D341Med (cell line): ENCODE measurements at regions not wholly inside any gene's neighbourhood (a gene's known extent, or its start where the extent isn't known, plus 50 kb on each side); places are given as distances from the start of the nearest gene placed in this dataset.
"Not testable (repeated sequence)": the region's sequence is repeated elsewhere in the genome, so short reads cannot be mapped to it uniquely, and the experiment has no call there.

Source experiments
- DNase-seq: peaks from one replicate; pipeline ENCODE4 v3.0.0; 2012; ENCODE audit warnings: low spot score

DNA sequence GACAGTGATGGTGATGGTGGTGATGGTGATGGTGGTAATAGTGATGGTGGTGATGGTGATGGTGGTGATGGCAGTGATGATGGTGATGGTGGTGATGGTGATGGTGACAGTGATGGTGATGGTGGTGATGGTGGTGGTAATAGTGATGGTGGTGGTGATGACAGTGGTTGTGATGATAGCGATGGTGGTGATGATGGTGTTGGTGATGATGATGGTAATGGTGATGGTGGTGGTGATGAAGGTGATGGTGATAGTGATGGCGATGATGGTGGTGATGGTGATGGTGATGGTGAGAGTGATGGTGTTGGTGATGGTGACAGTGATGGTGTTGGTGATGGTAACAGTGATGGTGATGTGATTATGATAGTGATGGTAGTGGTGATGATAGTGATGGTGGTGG is 94.3 kb downstream of the ASB1 start:
- DNase-seq = no peak

DNA sequence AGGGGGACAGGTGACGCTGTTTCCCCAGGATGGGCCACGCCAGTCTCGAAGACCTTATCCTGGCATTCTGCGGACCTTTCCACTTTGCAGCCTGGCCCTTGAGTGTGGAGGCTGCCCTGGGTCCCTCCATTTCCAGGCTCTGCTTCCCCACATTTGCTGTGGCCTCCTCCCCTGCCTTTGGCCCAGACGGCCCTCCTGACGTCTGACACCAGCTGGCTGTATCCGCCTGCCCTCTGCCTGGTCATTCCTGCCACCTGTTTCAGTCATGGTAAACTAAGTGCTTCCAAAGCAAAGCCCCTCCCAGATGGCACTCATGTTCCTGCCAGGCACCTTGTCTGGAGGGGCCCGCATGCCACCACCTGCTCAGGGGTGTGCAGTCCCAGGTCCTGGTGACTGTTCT is 95.1 kb downstream of the ASB1 start:
- no peak for DNase-seq

DNA sequence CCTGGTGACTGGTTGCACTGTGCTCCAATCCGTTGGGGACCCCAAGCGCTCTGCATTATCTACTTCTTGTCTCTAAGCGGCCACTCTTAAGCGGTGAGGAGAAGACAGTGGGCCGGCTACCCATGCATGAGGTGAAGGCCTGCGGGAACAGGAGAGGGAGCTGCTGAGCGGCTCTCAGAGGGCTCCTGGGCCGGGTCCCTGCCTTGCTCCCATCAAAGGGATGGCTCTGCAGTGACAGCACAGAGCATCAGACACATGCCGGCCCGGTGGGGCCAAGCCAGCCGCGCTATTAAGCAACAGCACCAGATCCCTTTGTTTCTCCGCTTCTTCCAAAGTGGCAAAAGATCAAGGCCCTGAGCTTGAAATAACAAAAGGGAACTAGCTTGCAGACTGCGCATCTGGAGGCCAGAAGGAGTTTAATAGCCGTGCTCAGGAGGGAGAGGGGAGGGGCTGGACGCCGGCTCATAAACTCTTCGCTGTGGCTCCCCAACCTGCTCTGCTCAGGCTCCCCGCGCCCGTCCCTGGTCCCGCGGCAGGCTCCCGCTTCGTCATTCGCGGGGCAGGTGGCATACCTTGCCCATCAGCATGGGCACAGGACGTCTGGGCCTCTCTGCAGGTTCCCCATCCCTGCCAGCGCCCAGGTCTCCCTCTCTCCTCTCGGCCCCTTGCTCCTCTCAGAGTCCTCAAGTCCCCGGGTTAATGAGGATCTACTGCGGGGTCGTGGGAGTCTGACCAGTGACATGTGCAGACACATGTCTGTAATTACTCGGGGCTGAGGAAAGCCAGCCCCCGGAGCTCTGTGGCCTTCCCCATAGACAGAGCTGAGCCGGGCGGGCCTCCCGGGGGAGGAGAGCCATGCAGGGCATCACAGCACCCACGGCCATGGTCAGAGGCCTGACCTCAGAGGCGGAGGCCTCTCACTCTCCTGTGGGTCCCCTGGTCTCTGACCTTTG is 96.7 kb downstream of the ASB1 start:
- DNase-seq = no peak

DNA sequence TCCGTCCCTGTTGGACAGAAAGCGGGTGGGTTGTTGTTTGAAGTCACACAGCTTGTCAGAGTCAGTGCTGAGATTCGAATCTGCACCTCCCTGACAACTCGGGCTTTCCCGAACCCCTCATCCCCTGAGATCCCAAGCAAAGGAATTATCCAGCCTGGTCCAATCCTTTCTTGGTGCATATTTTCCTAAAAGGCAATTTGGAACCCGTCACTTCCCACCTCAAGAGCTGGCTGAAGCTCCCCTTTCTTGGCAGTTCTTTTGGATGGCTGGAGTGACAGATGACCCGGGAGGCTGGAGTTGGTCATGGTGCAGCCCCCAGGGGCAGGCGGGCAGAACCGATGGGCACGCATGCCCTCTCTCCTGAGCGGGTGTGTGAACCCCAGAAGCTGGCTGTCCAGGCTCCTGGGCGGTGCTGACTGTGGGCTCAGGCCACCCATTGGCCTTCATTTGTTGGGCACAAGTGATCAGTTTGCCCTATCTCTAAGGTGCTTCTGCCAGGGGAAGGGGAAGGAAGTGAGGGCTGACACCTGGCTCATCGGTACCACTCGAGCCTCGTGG is 97.8 kb downstream of the ASB1 start:
- DNase-seq = no peak

DNA sequence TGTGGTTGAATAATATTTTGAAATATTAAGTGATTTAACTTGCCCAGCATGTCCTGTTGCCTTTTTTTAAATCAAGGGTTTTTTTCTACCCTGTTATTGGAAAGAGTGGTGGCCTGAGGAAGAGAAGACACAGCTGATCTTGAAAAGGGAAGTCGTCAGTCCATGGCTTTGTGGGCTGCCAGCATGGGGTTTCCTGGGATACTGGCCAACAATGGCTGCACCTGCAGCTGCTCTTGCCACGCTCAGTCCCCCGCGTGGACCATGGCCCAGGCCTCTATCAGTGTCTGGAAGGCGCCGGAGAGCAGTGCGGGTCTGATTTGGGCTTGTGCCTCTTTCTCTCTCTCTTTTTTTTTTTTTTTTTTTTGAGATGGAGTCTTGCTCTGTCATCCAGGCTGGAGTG is 99.3 kb downstream of the ASB1 start:
- no peak for DNase-seq

DNA sequence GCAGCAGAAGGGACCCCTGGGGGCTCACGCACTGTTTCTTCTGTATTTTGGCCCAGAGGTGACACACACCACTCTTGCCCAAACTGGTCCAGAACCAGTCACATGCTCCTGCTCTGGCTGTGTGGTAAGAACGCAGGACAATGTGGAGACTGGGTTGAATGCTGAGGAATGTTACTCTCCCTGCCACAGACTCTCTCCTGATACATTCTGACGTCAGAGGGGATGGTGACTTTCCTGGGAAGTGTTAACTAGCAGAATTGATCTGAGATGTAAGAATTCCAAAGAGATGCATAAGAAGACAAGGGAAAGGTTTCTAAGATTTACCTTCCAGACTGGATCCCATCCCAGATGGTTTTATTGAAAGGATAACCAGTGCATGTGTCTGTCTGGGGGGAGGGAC is 100.8 kb downstream of the ASB1 start:
- DNase-seq = no peak

DNA sequence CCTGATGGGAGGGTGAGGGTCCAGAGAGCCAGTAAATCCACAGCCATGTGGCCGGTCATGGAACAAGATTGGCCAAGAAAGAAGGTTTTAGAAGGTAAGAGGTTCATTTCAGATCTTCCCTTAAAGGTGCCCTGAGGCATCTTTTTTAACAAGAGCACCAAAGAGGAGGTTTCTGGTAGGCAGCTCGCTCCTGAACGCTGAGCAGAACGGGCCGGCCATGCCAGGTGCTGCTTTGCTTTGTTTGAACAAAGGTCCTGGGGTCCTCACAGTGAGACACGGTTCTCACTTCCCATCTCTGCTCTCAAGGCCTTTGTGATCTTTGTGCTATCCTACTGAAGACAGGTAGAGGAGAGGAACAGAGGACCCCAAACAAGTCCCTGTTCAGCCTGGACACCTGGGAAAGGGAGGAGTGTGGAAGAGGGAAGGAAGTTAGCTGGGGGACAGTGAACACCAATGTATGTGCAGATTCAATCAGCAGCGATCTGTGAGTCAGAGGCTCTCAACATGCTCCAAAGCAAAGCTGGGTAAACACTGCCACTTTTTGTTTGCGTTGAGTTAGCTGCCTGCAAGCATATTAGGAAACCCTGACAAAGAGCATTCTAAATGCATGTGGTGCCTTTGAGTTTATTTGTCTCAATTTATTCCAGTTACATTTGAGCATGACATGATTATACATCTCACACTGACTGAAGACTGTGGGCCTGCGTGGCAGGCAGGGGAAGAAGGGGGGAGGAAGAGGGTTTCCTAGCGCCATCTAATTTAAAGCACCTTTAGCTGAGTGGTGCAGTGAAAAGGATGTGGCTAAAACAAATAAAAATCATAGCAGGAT is 102.4 kb downstream of the ASB1 start:
- no peak for DNase-seq

DNA sequence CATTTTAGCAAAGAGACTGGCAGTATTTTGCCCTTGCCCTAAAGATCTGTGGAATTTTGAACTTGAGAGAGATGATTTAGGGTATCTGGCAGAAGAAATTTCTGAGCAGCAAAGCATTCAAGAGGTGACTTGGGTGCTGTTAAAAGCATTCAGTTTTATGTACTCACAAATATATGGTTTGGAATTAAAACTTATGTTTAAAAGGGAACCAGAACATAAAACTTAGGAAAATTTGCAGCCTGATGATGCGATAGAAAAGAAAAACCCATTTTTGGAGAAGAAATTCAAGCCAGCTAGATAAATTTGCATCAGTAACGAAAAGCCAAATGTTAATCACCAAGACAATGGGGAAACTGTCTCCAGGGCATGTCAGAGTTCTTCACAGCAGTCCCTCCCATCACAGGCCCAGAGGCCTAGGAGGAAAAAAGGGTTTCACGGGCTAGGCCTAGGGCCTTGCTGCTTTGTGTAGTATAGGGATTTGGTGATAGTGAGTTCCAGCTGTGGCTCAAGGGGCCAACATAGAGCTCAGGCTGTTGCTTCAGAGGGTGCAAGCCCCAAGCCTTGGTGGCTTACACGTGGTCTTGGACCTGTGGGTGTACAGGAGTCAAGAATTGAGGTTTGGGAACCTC is 104.4 kb downstream of the ASB1 start:
- DNase-seq = not testable (repeated sequence)

DNA sequence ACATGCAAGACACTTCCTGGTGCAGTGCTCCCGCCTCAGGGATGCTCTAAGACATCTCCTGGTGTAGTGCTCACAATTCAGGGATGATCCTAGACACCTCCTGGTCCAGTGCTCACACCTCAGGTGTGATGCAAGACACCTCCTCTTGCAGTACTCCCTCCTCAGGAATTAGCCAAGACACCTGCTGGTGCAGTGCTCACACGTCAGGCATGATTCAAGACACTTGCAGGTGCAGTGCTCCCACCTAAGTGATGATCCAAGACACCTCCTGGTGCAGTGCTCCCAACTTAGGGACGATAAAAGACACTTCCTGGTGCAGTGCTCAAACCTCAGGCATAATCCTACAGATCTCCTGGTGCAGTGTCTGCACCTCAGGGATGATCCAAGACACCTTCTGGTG is 117.0 kb downstream of the ASB1 start:
- not testable (repeated sequence) for DNase-seq

DNA sequence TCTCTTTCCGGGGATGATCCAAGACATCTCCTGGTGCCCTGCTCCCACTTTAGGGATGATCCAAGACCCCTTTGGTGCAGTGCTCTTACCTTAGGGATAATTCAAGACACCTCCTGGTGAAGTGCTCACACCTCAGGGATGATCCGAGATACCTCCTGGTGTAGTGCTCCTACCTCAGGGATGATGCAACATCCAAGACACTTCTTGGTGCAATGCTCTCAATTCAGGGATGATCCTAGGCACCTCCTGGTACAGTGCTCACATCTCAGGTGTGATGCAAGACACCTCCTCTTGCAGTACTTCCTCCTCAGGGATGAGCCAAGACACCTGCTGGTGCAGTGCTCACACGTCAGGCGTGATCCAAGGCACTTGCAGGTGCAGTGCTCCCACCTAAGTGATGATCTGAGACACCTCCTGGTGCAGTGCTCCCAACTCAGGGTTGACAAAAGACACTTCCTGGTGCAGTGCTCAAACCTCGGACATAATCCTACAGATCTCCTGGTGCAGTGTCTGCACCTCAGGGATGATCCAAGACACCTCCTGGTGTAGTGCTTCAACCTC is 122.3 kb downstream of the ASB1 start:
- no peak for DNase-seq

DNA sequence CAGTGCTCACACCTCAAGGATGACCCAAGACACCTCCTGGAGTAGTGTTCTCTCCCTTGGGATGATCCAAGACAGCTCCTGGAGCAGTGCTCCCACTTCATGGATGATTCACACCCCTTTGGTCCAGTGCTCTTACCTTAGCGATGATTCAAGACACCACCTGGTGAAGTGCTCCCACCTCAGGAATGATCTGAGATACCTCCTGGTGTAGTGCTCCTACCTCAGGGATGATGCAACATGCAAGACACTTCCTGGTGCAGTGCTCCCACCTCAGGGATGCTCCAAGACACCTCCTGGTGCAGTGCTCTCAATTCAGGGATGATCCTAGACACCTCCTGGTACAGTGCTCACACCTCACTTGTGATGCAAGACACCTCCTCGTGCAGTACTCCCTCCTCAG is 123.1 kb downstream of the ASB1 start:
- no peak for DNase-seq

DNA sequence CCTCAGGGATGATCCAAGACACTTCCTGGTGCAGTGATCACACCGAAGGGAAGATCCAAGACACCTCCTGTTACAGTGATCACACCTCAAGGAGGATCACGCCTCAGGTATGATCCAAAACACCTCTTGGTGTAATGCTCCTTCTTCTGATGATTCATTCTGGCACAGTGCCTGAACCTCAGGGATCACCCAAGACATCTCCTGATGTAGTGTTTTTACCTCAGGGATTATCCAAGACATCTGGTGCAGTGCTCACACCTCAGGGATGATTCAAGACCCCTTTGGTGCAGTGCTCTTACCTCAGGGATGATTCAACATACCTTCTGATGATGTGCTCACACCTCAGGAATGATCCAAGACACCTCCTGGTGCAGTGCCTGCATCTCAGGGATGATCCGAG is 124.4 kb downstream of the ASB1 start:
- no peak for DNase-seq

DNA sequence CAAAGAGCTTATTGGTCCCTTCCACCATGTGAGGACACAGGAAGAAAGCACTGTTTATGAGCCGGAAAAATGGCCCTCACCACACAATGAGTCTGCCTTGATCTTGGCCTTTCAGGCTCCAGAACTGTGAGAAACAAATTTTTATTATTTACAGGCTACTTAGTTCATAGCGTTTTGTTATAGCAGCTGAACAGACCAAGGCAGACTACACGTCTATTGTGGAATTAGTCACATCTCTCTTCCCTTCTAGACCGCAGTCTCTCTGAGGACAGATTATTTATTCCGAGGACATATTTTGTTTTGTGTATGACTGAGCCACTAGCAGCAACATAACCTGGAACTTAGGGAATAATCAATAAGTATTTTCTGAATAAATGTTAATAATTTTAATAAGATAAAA is 125.5 kb downstream of the ASB1 start:
- no peak for DNase-seq

DNA sequence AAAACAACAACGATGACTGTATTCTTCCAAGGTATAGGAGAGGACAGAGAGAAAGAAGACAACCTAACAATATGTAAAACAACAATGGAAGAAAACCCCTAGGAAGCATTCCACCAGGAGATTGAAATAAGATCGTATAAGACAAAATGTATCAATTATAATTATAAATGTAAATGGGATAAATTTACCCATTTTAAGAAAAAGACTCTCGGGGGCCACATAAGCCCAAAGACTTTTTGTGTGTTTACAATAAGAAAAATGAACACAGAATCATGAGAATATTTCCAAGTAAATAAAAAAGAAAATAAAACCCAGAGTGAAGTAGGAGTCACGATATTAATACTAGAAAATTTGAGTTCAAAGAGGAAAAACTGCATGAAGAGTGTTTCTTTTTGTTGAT is 126.4 kb downstream of the ASB1 start:
- no peak for DNase-seq

DNA sequence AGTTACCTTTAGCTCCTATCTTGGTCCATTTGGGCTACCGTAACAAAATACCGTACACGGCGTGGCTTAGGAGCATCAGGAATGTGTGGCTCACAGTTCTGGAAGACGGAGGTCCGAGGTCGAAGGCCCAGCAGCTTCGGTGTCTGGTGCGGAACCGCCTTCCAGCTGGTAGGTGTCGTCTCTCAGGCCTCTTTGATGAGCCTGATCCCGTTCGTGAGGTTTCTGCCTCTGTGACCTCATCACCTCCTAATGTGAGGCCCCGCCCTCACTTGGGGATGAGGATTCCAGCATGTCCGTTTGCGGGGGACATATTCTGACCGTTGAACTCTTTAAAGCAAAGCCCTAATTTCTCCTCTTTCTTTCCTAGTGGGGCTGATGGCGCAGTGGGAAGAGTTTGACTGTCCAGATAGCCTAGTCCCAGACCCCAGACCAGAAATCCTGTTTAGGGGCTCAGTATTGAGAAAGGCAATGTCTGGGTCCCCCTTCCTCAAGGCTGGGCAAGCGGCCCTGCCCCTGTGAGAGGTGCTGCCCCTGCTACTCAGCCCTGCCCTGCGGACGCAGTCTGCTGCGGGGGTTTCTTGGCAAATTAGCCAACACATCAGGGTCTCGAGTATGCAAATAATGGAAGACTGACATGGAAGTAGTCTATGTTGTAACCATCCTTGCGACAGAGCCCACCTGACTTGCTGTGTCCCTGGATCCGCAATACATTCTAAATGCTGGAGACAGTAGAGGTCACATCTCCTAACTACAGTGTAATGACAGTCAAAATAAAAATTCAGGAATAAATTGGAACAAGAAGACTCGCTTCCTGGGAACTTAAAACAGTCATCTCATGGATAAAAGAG is 128.0 kb downstream of the ASB1 start:
- DNase-seq = no peak

DNA sequence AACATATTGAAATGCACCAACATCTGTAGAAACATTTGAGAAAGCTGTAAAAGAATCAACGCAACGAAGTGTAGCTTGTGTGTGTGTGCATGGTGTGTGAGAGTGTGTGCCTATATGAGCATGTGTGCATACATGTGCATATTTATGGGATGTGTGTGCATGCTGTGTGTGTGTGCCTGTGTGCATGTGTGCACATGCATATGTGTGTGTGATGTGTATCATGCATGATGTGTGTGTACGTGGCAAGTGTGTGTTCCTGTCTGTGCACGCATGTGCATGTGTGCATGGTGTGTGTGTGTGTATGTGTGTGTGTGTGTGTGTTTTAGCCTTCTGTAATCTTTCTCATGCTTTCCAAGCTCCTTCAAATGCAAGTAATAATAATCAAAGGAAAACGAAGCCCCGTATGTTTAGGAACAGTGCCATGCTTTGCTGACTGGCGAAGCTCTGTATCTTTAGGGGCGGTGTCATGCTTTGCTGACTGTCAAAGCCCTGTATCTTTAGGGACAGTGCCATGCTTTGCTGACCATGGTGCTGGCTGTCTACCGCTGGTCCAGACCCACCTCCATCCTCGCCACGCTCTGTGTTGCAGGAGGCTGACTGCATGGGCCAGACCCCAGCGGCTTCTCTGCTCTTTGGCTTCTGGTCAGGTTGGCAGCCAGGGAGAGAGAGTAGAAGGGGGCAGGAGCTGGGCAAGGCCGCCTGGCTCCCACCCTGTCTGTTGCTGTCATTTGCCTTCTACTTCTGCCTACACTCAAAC is 129.2 kb downstream of the ASB1 start:
- no peak for DNase-seq

DNA sequence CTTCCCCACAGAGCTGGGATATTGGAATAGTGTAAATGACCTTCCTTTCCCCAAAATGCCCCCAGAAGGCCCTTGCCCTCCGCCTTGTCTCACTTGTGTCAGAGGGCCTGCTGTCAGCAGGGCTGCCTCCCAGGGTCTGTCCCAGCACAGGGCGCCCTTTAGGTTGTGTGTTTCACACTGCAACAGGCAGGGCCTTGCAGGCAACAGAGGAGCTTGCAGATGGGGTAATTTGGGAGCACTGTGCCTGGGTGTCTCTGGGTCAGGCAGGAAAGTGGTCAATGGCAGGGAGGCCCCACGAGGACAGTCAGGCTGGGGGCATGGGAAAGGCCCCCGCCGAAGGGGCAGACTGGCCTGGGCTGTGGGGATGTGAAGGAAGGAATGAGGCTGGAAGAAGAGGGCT is 130.7 kb downstream of the ASB1 start:
- DNase-seq = no peak

DNA sequence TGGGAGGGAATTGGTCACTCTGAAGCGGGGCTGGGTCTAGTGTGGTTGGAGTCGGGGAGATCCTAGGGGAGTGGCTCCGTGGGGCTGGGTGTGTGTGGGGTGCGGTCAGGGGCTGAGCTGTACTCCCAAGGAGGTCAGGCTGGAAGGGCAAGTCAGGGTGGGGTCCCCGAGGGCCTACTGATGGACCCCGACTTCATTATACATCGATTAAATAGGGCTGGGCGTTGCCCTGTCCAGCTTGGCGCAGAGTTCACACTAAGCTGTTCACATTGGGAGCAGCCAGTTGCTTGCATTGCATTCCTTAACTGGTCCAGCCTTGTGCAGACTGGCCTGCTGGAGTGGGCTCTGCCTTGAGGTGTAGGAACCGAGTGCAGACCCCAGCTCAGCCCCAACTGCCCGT is 131.2 kb downstream of the ASB1 start:
- no peak for DNase-seq

DNA sequence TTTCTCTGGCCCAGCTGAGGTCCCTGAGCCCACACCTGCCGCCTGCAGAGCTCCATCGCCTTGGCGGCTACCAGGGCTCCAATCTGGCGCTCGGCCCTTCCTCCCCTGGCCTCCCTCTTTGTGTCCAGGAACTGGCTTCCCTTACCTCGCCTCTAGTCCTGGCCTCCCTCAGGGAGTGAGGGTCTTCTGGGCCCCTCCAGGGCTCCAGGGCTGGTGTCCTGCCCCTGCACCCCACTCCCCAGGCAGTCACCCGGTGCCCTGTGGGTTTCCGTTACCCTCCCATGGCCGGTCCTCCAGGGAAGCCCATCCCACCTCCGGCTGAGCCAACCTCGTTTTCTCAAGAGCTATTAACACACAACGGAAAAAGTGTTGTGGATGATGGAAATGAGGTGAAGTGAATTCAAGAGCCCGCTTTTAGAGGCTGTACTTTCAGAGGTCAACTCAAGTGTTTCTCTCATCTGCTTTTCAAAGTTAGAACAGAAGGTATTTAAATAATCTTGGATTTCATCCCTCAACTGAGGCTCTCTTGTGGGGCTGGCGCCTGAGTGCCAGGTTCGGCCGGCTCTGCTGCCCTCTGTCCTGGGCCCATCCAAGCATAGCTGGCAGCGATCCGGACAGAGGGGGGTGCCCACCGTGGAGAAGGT is 131.9 kb downstream of the ASB1 start:
- DNase-seq = no peak

DNA sequence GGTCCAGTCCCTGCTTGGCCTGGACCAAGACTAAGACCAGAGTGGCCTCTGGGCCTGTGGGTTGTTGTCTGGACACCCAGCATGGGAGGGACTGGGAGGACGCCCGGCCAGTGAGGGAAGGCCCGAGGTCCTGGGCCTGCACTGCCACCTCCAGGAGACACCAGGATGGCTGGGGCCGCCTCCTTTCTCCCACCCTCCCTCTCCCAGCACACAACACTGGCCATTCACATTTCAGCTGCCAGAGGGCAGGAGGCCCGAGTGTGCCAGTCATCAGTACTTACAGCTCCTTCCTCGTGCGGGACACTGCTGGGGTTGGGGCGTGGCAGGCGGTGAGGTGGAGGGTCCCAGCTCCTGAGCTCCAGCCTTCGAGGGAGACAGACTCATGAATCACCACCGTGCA is 133.5 kb downstream of the ASB1 start:
- DNase-seq = no peak
